Esophagus squamous epithelium (tissue), 5 donors: ENCODE measurements at regions not wholly inside any gene's neighbourhood (a gene's known extent, or its start where the extent isn't known, plus 50 kb on each side); places are given as distances from the start of the nearest gene placed in this dataset.

Source experiments
- DNase-seq: peaks from one replicate; lab custom pipeline; 2025; lab: John Stamatoyannopoulos, UW
- H3K27ac ChIP-seq, 4 donors: fragments of 200-600 bp; sonication (generic); one replicate each; pipeline ENCODE4 v1.5.1; 2016 to 2019; ENCODE audit warnings: mild to moderate bottlenecking in 1 of 4
- H3K27me3 ChIP-seq, 4 donors: fragments of 200-600 bp; sonication (generic); 1 replicate in 3 of 4; 2 replicates in 1 of 4; pipeline versions ENCODE4 v1.5.1 to v1.6.0; 2017 to 2021; ENCODE audit warnings: antibody characterized with exemption in 1 of 4
- H3K36me3 ChIP-seq, 3 donors: fragments of 200-600 bp; sonication (generic); one replicate each; pipeline ENCODE4 v1.5.1; 2016 to 2019
- H3K4me1 ChIP-seq, 3 donors: fragments of 200-600 bp; sonication (generic); one replicate each; pipeline ENCODE4 v1.5.1; 2017 to 2019
- H3K4me3 ChIP-seq, 4 donors: fragments of 200-600 bp; sonication (generic); 1 replicate in 3 of 4; 2 replicates in 1 of 4; pipeline ENCODE4 v1.5.1; 2016 to 2019; ENCODE audit warnings: mild to moderate bottlenecking in 2 of 4, moderate library complexity in 1 of 4
- H3K9me3 ChIP-seq, 3 donors: fragments of 200-600 bp; sonication (generic); one replicate each; pipeline ENCODE4 v1.5.1; 2016 to 2019
- CTCF ChIP-seq, 6 experiments: fragments of 450-650 bp in 4 of 6; fragments of 200-600 bp in 2 of 6; sonication (generic) in 2 of 6; IDR thresholded peaks; one replicate each; pipeline ENCODE4 v1.5.1; 2016 to 2019; ENCODE audit warnings: antibody characterized with exemption in 6 of 6, mild to moderate bottlenecking in 4 of 6, moderate library complexity in 4 of 6
- POLR2A ChIP-seq, 4 donors: fragments of 450-650 bp; IDR thresholded peaks; one replicate each; pipeline ENCODE4 v1.6.1; 2017; ENCODE audit warnings: antibody characterized with exemption in 4 of 4, mild to moderate bottlenecking in 4 of 4, moderate library complexity in 3 of 4
- WGBS, 2 donors: methylation state at CpG; one replicate each; pipeline ENCODE4 v1.1.5; 2018; 5-methylcytosine and 5-hydroxymethylcytosine counted together
- intact Hi-C: fragments of 100-400 bp; cut with DNase I; formaldehyde crosslinking; loops from one replicate; pipeline ENCODE4 v1.15.0; 2022
- donor health status: DM: yes; HTN: yes; CAD: no.

- Histone ChIP-seq H3K27me3 (no peaks in the 10 kb centered on the region), H3K9me3 (no peaks in the 10 kb centered on the region), H3K4me3 (no peak overlapping the region), H3K36me3 (no peaks in the 10 kb centered on the region), H3K27ac (no peak overlapping the region), H3K4me1 (no peaks in the 10 kb centered on the region)
- DNase-seq, result no peak
- 76 to 84% methylated on average over 4 of the region's 4 CpGs for WGBS, 2 donors
- intact Hi-C loops, result no loop called here
- TF ChIP-seq POLR2A (IDR thresholded peaks at IDR 0.05), result no peak
- no peak for TF ChIP-seq CTCF (IDR thresholded peaks at IDR 0.05)
These were observed 154.2 kb downstream of the MIAT start for GRCh38 chr22:26811647-26811992.

- no peak for DNase-seq
- no peak overlapping the region for H3K27ac ChIP-seq
- TF ChIP-seq CTCF (IDR thresholded peaks at IDR 0.05) (no peak), POLR2A (IDR thresholded peaks at IDR 0.05) (no peak)
- intact Hi-C loops, result no loop called here
- H3K4me3 ChIP-seq, result no peak overlapping the region
- no peaks in the 10 kb centered on the region for H3K27me3 ChIP-seq
- H3K36me3 ChIP-seq, result no peaks in the 10 kb centered on the region
- no peaks in the 10 kb centered on the region for H3K4me1 ChIP-seq
- peaks cover 0 to 6% (median 5%) of the 10 kb centered on the region in 3 donors for H3K9me3 ChIP-seq
These were observed 155.3 kb downstream of the MIAT start for GRCh38 chr22:26812731-26813130.

- TF ChIP-seq POLR2A (IDR thresholded peaks at IDR 0.05) (no peak), CTCF (IDR thresholded peaks at IDR 0.05) (no peak)
- Histone ChIP-seq H3K27me3 (no peaks in the 10 kb centered on the region), H3K4me1 (no peaks in the 10 kb centered on the region), H3K4me3 (no peak overlapping the region), H3K36me3 (no peaks in the 10 kb centered on the region), H3K9me3 (peaks cover 0 to 14% (median 9%) of the 10 kb centered on the region in 3 donors), H3K27ac (no peak overlapping the region)
- WGBS, 2 donors, result 87% methylated on average over 4 of the region's 4 CpGs
- intact Hi-C loops, result no loop called here
- no peak for DNase-seq
These were observed 159.3 kb downstream of the MIAT start for GRCh38 chr22:26816726-26817125.

GRCh38 chr22:26817926-26818325, 160.5 kb downstream of the MIAT start:
- no peak for DNase-seq
- H3K4me3 ChIP-seq, result no peak overlapping the region
- WGBS, 2 donors, result 22 to 46% methylated on average over 4 of the region's 4 CpGs
- intact Hi-C loops, result no loop called here
- no peaks in the 10 kb centered on the region for H3K36me3 ChIP-seq
- peaks cover 0 to 14% (median 9%) of the 10 kb centered on the region in 3 donors for H3K9me3 ChIP-seq
- TF ChIP-seq CTCF (IDR thresholded peaks at IDR 0.05), result no peak
- no peak for TF ChIP-seq POLR2A (IDR thresholded peaks at IDR 0.05)
- H3K4me1 ChIP-seq, result no peaks in the 10 kb centered on the region
- H3K27me3 ChIP-seq, result no peaks in the 10 kb centered on the region
- H3K27ac ChIP-seq, result no peak overlapping the region

DNA sequence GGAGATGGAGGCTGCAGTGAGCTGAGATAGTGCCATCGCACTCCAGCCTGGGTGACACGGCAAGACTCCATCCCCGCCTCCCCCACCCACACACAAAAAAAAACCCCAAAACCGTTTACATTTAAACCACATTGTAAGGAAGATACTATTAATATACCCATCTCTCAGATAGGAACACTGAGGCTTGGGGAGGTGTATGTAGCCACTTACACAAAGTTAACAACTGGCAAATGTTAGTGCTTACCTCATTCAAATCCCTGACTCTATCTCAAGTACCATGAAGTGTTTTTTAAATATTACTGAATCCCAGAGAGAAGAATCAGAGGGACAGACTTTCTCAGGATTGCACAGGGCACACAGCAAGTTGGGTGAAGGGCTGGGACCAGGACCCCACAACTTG, 164.5 kb downstream of the MIAT start:
- WGBS, 2 donors, result 67 to 72% methylated on average over 4 of the region's 4 CpGs
- intact Hi-C loops, result no loop called here
- Histone ChIP-seq H3K4me3 (no peak overlapping the region), H3K36me3 (no peaks in the 10 kb centered on the region), H3K27ac (no peak overlapping the region), H3K27me3 (no peaks in the 10 kb centered on the region), H3K4me1 (no peaks in the 10 kb centered on the region), H3K9me3 (peaks cover 0 to 14% (median 9%) of the 10 kb centered on the region in 3 donors)
- TF ChIP-seq CTCF (IDR thresholded peaks at IDR 0.05) (no peak), POLR2A (IDR thresholded peaks at IDR 0.05) (no peak)
- no peak for DNase-seq
